ENCODE measurements at regions not wholly inside any gene's neighbourhood (a gene's known extent, or its start where the extent isn't known, plus 50 kb on each side); places are given as distances from the start of the nearest gene placed in this dataset.

DNA sequence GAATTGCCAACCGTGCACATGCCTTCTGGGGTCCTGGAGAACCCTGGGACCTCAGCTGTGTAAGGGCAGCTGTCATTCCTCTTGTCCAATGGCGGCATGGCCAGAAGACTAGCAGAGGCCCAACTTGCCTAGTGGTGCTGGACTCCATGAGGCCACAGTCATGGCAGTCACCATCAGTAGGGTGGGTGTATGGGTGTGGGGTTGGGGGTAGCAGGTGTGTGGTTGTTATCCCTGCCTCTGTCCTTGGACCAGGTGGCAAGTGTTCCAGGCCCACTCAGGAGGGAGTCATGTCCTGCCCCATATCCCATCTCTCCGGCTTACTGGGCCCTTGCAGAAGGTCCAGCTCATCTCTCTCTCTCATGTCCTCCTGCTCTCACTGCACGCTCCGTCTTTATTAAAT is 1596.2 kb downstream of the MRPL39 start:
- no peak overlapping the region for H3K27ac ChIP-seq (ENCODE audit: low read length, poor library complexity, severe bottlenecking)

DNA sequence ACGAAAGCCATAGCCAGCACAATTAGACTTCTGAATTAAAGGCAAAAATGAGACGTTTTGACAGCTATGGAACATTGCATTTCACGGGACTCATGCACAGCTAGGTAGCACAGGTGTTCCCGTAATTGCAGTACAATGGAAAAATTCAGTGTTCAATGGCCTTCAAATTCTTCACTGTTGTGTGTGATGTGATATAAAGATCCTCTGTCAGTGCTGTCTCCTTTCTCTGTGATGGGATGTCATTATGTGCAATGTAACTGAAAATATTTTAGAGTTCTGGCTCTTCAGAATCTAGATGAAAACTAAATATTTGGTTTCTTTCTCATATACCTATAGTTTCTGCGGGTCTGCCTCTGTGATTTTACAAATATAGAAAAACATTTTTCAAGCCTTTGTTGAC is 1599.7 kb downstream of the MRPL39 start:
- Histone ChIP-seq H3K4ac (ENCODE audit: low read depth in 1 of 2, low read length in 2 of 2) (no peak overlapping the region), H2BK12ac (ENCODE audit: low read length in 2 of 2) (no peak overlapping the region), H3K4me2 (ENCODE audit: low read length, poor library complexity, severe bottlenecking) (no peak overlapping the region), H4K8ac (ENCODE audit: low read length) (no peak overlapping the region), H2BK15ac (ENCODE audit: low read depth, poor library complexity, severe bottlenecking) (no peak overlapping the region), H2AK5ac (ENCODE audit: low read length, severe bottlenecking) (no peak overlapping the region), H3K14ac (ENCODE audit: low read length in 2 of 2) (no peak overlapping the region), H2AFZ (ENCODE audit: low read depth, low read length) (no peak overlapping the region), H3K9ac (ENCODE audit: low read length) (no peak overlapping the region), H2BK120ac (ENCODE audit: low read depth, low read length) (no peak overlapping the region), H4K91ac (ENCODE audit: low read length) (no peak overlapping the region), H3K9me3 (ENCODE audit: control insufficient read depth, low read length) (peaks cover 5% of the 10 kb centered on the region), H3K27ac (ENCODE audit: low read length, poor library complexity, severe bottlenecking) (no peak overlapping the region), H3K79me1 (replicated peaks; ENCODE audit: low read length, poor library complexity, severe bottlenecking) (no peaks in the 10 kb centered on the region), H3K4me3 (ENCODE audit: insufficient read depth in 1 of 2, low read depth in 1 of 2, low read length in 2 of 2) (no peak overlapping the region), H3K18ac (ENCODE audit: low read depth in 1 of 2, low read length in 2 of 2) (no peak overlapping the region), H3K4me1 (ENCODE audit: control insufficient read depth, insufficient read depth, low read depth, low read length) (no peaks in the 10 kb centered on the region), H3K36me3 (ENCODE audit: control insufficient read depth in 1 of 2, insufficient read depth in 2 of 2, low read depth in 1 of 2, low read length in 2 of 2) (no peaks in the 10 kb centered on the region), H2BK5ac (ENCODE audit: low read depth, low read length, poor library complexity, severe bottlenecking) (no peak overlapping the region), H3K23ac (ENCODE audit: low read length in 2 of 2) (no peak overlapping the region), H3K27me3 (ENCODE audit: control insufficient read depth in 1 of 2, insufficient read depth in 1 of 2, low read length in 2 of 2) (no peaks in the 10 kb centered on the region)
- no peak for DNase-seq
- WGBS: 70% methylated on average over 5 of the region's 5 CpGs

More for the DNA sequence above, 1596.2 kb downstream of the MRPL39 start:
- Histone ChIP-seq H3K4ac (ENCODE audit: low read depth in 1 of 2, low read length in 2 of 2) (no peak overlapping the region), H2BK120ac (ENCODE audit: low read depth, low read length) (no peak overlapping the region), H2AK5ac (ENCODE audit: low read length, severe bottlenecking) (no peak overlapping the region), H3K18ac (ENCODE audit: low read depth in 1 of 2, low read length in 2 of 2) (no peak overlapping the region), H2BK12ac (ENCODE audit: low read length in 2 of 2) (no peak overlapping the region), H3K23ac (ENCODE audit: low read length in 2 of 2) (no peak overlapping the region), H3K79me1 (replicated peaks; ENCODE audit: low read length, poor library complexity, severe bottlenecking) (no peaks in the 10 kb centered on the region), H3K9me3 (ENCODE audit: control insufficient read depth, low read length) (peaks cover 5% of the 10 kb centered on the region), H3K27me3 (ENCODE audit: control insufficient read depth in 1 of 2, insufficient read depth in 1 of 2, low read length in 2 of 2) (no peaks in the 10 kb centered on the region), H4K8ac (ENCODE audit: low read length) (no peak overlapping the region), H3K4me2 (ENCODE audit: low read length, poor library complexity, severe bottlenecking) (no peak overlapping the region), H3K4me1 (ENCODE audit: control insufficient read depth, insufficient read depth, low read depth, low read length) (no peaks in the 10 kb centered on the region), H3K4me3 (ENCODE audit: insufficient read depth in 1 of 2, low read depth in 1 of 2, low read length in 2 of 2) (no peak overlapping the region), H3K9ac (ENCODE audit: low read length) (no peak overlapping the region), H2AFZ (ENCODE audit: low read depth, low read length) (no peak overlapping the region), H4K91ac (ENCODE audit: low read length) (no peak overlapping the region), H3K36me3 (ENCODE audit: control insufficient read depth in 1 of 2, insufficient read depth in 2 of 2, low read depth in 1 of 2, low read length in 2 of 2) (no peaks in the 10 kb centered on the region), H2BK5ac (ENCODE audit: low read depth, low read length, poor library complexity, severe bottlenecking) (no peak overlapping the region), H2BK15ac (ENCODE audit: low read depth, poor library complexity, severe bottlenecking) (no peak overlapping the region), H3K14ac (ENCODE audit: low read length in 2 of 2) (no peak overlapping the region)
- no peak for DNase-seq
- 52% methylated on average over 3 of the region's 5 CpGs for WGBS

DNA sequence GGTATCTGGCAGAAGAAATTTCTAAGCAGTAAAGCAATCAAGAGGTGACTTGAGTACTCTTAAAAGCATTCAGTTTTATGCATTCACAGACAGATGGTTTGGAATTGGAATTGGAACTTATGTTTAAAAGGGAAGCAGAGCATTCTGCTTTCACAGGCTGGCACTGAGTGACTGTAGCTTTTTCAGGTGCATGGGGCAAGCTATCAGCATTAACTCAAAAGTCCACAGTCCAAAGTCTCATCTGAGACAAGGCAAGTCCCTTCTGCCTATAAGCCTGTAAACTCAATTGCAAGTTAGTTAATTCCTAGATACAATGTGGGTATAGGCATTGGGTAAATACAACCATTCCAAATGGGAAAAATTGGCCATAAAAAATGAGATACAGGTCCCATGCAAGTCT is 1620.3 kb downstream of the MRPL39 start:
- Histone ChIP-seq H3K4ac (ENCODE audit: low read depth in 1 of 2, low read length in 2 of 2) (no peak overlapping the region), H3K79me1 (replicated peaks; ENCODE audit: low read length, poor library complexity, severe bottlenecking) (no peaks in the 10 kb centered on the region), H3K14ac (ENCODE audit: low read length in 2 of 2) (no peak overlapping the region)

DNA sequence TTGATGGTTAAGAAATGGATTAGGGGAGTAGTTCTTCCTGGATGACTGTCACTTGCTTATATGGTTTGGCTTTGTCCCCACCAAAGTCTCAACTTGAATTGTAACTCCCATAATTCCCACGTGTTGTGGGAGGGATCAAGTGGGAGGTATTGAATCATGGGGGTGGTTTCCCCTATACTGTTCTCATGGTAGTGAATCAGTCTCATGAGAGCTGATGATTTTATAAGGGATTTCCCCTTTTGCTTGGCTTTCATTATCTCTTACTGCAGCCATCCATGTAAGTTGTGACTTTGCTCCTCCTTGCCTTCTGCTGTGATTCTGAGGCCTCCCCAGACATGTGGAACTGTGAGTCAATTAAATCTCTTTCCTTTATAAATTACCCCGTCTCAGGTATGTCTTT is 1621.1 kb downstream of the MRPL39 start:
- no peak overlapping the region for H3K4me2 ChIP-seq (ENCODE audit: low read length, poor library complexity, severe bottlenecking)
- no peaks in the 10 kb centered on the region for H3K36me3 ChIP-seq (ENCODE audit: control insufficient read depth in 1 of 2, insufficient read depth in 2 of 2, low read depth in 1 of 2, low read length in 2 of 2)
- H3K18ac ChIP-seq (ENCODE audit: low read depth in 1 of 2, low read length in 2 of 2): no peak overlapping the region
- H3K27me3 ChIP-seq (ENCODE audit: control insufficient read depth in 1 of 2, insufficient read depth in 1 of 2, low read length in 2 of 2): no peaks in the 10 kb centered on the region
- H3K4me3 ChIP-seq (ENCODE audit: insufficient read depth in 1 of 2, low read depth in 1 of 2, low read length in 2 of 2): no peak overlapping the region
- no peak overlapping the region for H2AFZ ChIP-seq (ENCODE audit: low read depth, low read length)
- no peak overlapping the region for H3K9ac ChIP-seq (ENCODE audit: low read length)
- H2BK12ac ChIP-seq (ENCODE audit: low read length in 2 of 2): no peak overlapping the region
- no peak overlapping the region for H2BK15ac ChIP-seq (ENCODE audit: low read depth, poor library complexity, severe bottlenecking)
- H4K91ac ChIP-seq (ENCODE audit: low read length): no peak overlapping the region
- H3K23ac ChIP-seq (ENCODE audit: low read length in 2 of 2): no peak overlapping the region
- H3K79me1 ChIP-seq (replicated peaks; ENCODE audit: low read length, poor library complexity, severe bottlenecking): no peaks in the 10 kb centered on the region
- no peak overlapping the region for H3K14ac ChIP-seq (ENCODE audit: low read length in 2 of 2)
- 66% methylated on average over 2 of the region's 2 CpGs for WGBS
- H3K4ac ChIP-seq (ENCODE audit: low read depth in 1 of 2, low read length in 2 of 2): no peak overlapping the region
- H2BK120ac ChIP-seq (ENCODE audit: low read depth, low read length): no peak overlapping the region
- H3K4me1 ChIP-seq (ENCODE audit: control insufficient read depth, insufficient read depth, low read depth, low read length): no peaks in the 10 kb centered on the region
- no peak for DNase-seq
- no peak overlapping the region for H2AK5ac ChIP-seq (ENCODE audit: low read length, severe bottlenecking)
- H3K9me3 ChIP-seq (ENCODE audit: control insufficient read depth, low read length): no peaks in the 10 kb centered on the region
- no peak overlapping the region for H3K27ac ChIP-seq (ENCODE audit: low read length, poor library complexity, severe bottlenecking)
- no peak overlapping the region for H2BK5ac ChIP-seq (ENCODE audit: low read depth, low read length, poor library complexity, severe bottlenecking)
- H4K8ac ChIP-seq (ENCODE audit: low read length): no peak overlapping the region

More for the DNA sequence above, 1620.3 kb downstream of the MRPL39 start:
- Histone ChIP-seq H3K4me1 (ENCODE audit: control insufficient read depth, insufficient read depth, low read depth, low read length) (no peaks in the 10 kb centered on the region), H2AK5ac (ENCODE audit: low read length, severe bottlenecking) (no peak overlapping the region), H3K27me3 (ENCODE audit: control insufficient read depth in 1 of 2, insufficient read depth in 1 of 2, low read length in 2 of 2) (no peaks in the 10 kb centered on the region), H3K23ac (ENCODE audit: low read length in 2 of 2) (no peak overlapping the region), H3K18ac (ENCODE audit: low read depth in 1 of 2, low read length in 2 of 2) (no peak overlapping the region), H2BK12ac (ENCODE audit: low read length in 2 of 2) (no peak overlapping the region), H3K9ac (ENCODE audit: low read length) (no peak overlapping the region), H3K27ac (ENCODE audit: low read length, poor library complexity, severe bottlenecking) (no peak overlapping the region), H3K36me3 (ENCODE audit: control insufficient read depth in 1 of 2, insufficient read depth in 2 of 2, low read depth in 1 of 2, low read length in 2 of 2) (no peaks in the 10 kb centered on the region), H2BK5ac (ENCODE audit: low read depth, low read length, poor library complexity, severe bottlenecking) (no peak overlapping the region), H3K4me2 (ENCODE audit: low read length, poor library complexity, severe bottlenecking) (no peak overlapping the region), H2BK120ac (ENCODE audit: low read depth, low read length) (no peak overlapping the region), H4K8ac (ENCODE audit: low read length) (no peak overlapping the region), H2AFZ (ENCODE audit: low read depth, low read length) (no peak overlapping the region), H2BK15ac (ENCODE audit: low read depth, poor library complexity, severe bottlenecking) (no peak overlapping the region), H3K4me3 (ENCODE audit: insufficient read depth in 1 of 2, low read depth in 1 of 2, low read length in 2 of 2) (no peak overlapping the region), H3K9me3 (ENCODE audit: control insufficient read depth, low read length) (no peaks in the 10 kb centered on the region), H4K91ac (ENCODE audit: low read length) (no peak overlapping the region)
- DNase-seq: no peak

All from mesenchymal stem cell (in vitro differentiated cells and primary cell).